ENCODE measurements at regions not wholly inside any gene's neighbourhood (a gene's known extent, or its start where the extent isn't known, plus 50 kb on each side); places are given as distances from the start of the nearest gene placed in this dataset.

- no peak overlapping the region for H3K4me3 ChIP-seq (ENCODE audit: low read depth, low read length)
- DNase-seq (ENCODE audit: low read depth): no peak
- in situ Hi-C loops (cut with HindIII; ENCODE audit: low sequenced_read_pairs): no loop called here
- no peak for TF ChIP-seq CTCF (IDR thresholded peaks at IDR 0.05; ENCODE audit: low read depth, low read length, missing control alignments)
These were observed 434.0 kb upstream of the CDH5 start for GRCh38 chr16:65932350-65933072.

GRCh38 chr16:65922923-65923322 is 443.6 kb upstream of the CDH5 start:
- H3K4me3 ChIP-seq (ENCODE audit: low read depth, low read length): no peak overlapping the region
- no peak for DNase-seq (ENCODE audit: low read depth)
- in situ Hi-C loops (cut with HindIII; ENCODE audit: low sequenced_read_pairs): no loop called here
- no peak for TF ChIP-seq CTCF (IDR thresholded peaks at IDR 0.05; ENCODE audit: low read depth, low read length, missing control alignments)

GRCh38 chr16:65919986-65920376 is 446.5 kb upstream of the CDH5 start:
- DNase-seq (ENCODE audit: low read depth): no peak
- in situ Hi-C loops (cut with HindIII; ENCODE audit: low sequenced_read_pairs): no loop called here
- H3K4me3 ChIP-seq (ENCODE audit: low read depth, low read length): no peak overlapping the region
- no peak for TF ChIP-seq CTCF (IDR thresholded peaks at IDR 0.05; ENCODE audit: low read depth, low read length, missing control alignments)

- DNase-seq (ENCODE audit: low read depth): no peak
- in situ Hi-C loops (cut with HindIII; ENCODE audit: low sequenced_read_pairs): no loop called here
- TF ChIP-seq CTCF (IDR thresholded peaks at IDR 0.05; ENCODE audit: low read depth, low read length, missing control alignments): no peak
- H3K4me3 ChIP-seq (ENCODE audit: low read depth, low read length): no peak overlapping the region
These were observed 447.1 kb upstream of the CDH5 start for GRCh38 chr16:65919145-65919985.

- in situ Hi-C loops (cut with HindIII; ENCODE audit: low sequenced_read_pairs): no loop called here
- H3K4me3 ChIP-seq (ENCODE audit: low read depth, low read length): no peak overlapping the region
- DNase-seq (ENCODE audit: low read depth): no peak
- TF ChIP-seq CTCF (IDR thresholded peaks at IDR 0.05; ENCODE audit: low read depth, low read length, missing control alignments): no peak
These were observed 449.0 kb upstream of the CDH5 start for GRCh38 chr16:65917466-65917865.

- TF ChIP-seq CTCF (IDR thresholded peaks at IDR 0.05; ENCODE audit: low read depth, low read length, missing control alignments): no peak
These were observed 449.5 kb upstream of the CDH5 start for GRCh38 chr16:65916995-65917394.

More at GRCh38 chr16:65916995-65917394, 449.5 kb upstream of the CDH5 start:
- no peak for DNase-seq (ENCODE audit: low read depth)
- H3K4me3 ChIP-seq (ENCODE audit: low read depth, low read length): no peak overlapping the region
- in situ Hi-C loops (cut with HindIII; ENCODE audit: low sequenced_read_pairs): no loop called here

Measured in astrocyte of the cerebellum (primary cell).